ENCODE measurements at regions not wholly inside any gene's neighbourhood (a gene's known extent, or its start where the extent isn't known, plus 50 kb on each side); places are given as distances from the start of the nearest gene placed in this dataset.
"Not testable (repeated sequence)": the region's sequence is repeated elsewhere in the genome, so short reads cannot be mapped to it uniquely, and the experiment has no call there.

DNA sequence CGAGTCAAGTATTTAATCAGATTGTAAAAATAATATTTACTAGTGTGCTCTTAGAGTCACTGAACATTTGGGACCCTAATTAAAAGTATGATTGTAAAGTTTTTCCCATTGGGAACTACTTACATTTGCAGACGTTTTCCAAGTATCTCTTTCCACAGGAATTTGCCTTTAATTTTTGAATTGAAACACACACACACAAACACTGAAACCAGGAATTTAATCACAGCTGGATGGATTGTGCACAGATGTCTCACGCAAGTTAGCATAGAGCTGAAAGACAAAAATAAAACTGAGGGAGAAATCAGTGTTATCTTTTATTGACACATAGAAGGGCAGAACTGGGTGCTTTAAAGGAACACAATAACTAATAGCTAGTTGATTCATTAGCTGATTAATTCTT lies 230.7 kb downstream of the RND3 start:
- H3K4me1 ChIP-seq (ENCODE audit: insufficient read depth, low read length) = peaks cover 6% of the 10 kb centered on the region
- intact Hi-C loops (cut with micrococcal nuclease) = no loop called here
- no peaks in the 10 kb centered on the region for H3F3A ChIP-seq (ENCODE audit: low read length, unreplicated experiment)
- H3K4me3 ChIP-seq (ENCODE audit: low read length) = no peak overlapping the region
- H3K9me2 ChIP-seq (replicated peaks; ENCODE audit: low read length) = no peaks in the 10 kb centered on the region
- TF ChIP-seq, protein P1, sequence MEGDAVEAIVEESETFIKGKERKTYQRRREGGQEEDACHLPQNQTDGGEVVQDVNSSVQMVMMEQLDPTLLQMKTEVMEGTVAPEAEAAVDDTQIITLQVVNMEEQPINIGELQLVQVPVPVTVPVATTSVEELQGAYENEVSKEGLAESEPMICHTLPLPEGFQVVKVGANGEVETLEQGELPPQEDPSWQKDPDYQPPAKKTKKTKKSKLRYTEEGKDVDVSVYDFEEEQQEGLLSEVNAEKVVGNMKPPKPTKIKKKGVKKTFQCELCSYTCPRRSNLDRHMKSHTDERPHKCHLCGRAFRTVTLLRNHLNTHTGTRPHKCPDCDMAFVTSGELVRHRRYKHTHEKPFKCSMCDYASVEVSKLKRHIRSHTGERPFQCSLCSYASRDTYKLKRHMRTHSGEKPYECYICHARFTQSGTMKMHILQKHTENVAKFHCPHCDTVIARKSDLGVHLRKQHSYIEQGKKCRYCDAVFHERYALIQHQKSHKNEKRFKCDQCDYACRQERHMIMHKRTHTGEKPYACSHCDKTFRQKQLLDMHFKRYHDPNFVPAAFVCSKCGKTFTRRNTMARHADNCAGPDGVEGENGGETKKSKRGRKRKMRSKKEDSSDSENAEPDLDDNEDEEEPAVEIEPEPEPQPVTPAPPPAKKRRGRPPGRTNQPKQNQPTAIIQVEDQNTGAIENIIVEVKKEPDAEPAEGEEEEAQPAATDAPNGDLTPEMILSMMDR (conservative IDR thresholded peaks at IDR 0.05; ENCODE audit: low read depth, low read length) = no peak
- TF ChIP-seq EZH2phosphoT487 (IDR thresholded peaks at IDR 0.05; ENCODE audit: borderline replicate concordance, low read length) (no peak), EZH2 (IDR thresholded peaks at IDR 0.05; ENCODE audit: low read length, unreplicated experiment) (no peak)
- CTCF ChIA-PET = no interaction called here
- no TSS peak for BruUV-seq (replicated peaks)
- no peak overlapping the region for H3K9ac ChIP-seq (ENCODE audit: low read length)
- H3K27me3 ChIP-seq (ENCODE audit: low read length) = no peaks in the 10 kb centered on the region
- no peak overlapping the region for H2AFZ ChIP-seq (ENCODE audit: low read length)
- ATAC-seq = no peak
- no peak overlapping the region for H3K27ac ChIP-seq (ENCODE audit: low read length)
- H3K4me2 ChIP-seq (ENCODE audit: low read length) = no peak overlapping the region
- POLR2A ChIA-PET (ENCODE audit: unreplicated experiment) = no interaction called here
- no peaks in the 10 kb centered on the region for H3K79me2 ChIP-seq (ENCODE audit: low read length)
- no peaks in the 10 kb centered on the region for H3K36me3 ChIP-seq (ENCODE audit: low read depth, low read length)
- H4K20me1 ChIP-seq (ENCODE audit: low read length) = no peaks in the 10 kb centered on the region
- H3K9me3 ChIP-seq (ENCODE audit: low read length) = no peaks in the 10 kb centered on the region
- DNase-seq = no peak

GRCh38 chr2:150255528-150255927 lies 231.9 kb downstream of the RND3 start:
- H4K20me1 ChIP-seq (ENCODE audit: low read length) = no peaks in the 10 kb centered on the region
- no peaks in the 10 kb centered on the region for H3K9me3 ChIP-seq (ENCODE audit: low read length)
- peak; percentile 57 for DNase-seq
- H3K79me2 ChIP-seq (ENCODE audit: low read length) = no peaks in the 10 kb centered on the region
- no peak overlapping the region for H3K4me3 ChIP-seq (ENCODE audit: low read length)
- H3K4me2 ChIP-seq (ENCODE audit: low read length) = no peak overlapping the region
- H3K27me3 ChIP-seq (ENCODE audit: low read length) = no peaks in the 10 kb centered on the region
- no peak overlapping the region for H2AFZ ChIP-seq (ENCODE audit: low read length)
- intact Hi-C loops (cut with micrococcal nuclease) = no loop called here
- TF ChIP-seq EZH2 (IDR thresholded peaks at IDR 0.05; ENCODE audit: low read length, unreplicated experiment) (no peak), EZH2phosphoT487 (IDR thresholded peaks at IDR 0.05; ENCODE audit: borderline replicate concordance, low read length) (no peak)
- TF ChIP-seq, protein P1 (conservative IDR thresholded peaks at IDR 0.05; ENCODE audit: low read depth, low read length) = no peak
- POLR2A ChIA-PET (ENCODE audit: unreplicated experiment) = no interaction called here
- no peak overlapping the region for H3K9ac ChIP-seq (ENCODE audit: low read length)
- CTCF ChIA-PET = no interaction called here
- ATAC-seq = peak; percentile 33; the same call in 1 of the 2 replicates
- no peaks in the 10 kb centered on the region for H3K36me3 ChIP-seq (ENCODE audit: low read depth, low read length)
- H3F3A ChIP-seq (ENCODE audit: low read length, unreplicated experiment) = no peaks in the 10 kb centered on the region
- no TSS peak for BruUV-seq (replicated peaks)
- H3K27ac ChIP-seq (ENCODE audit: low read length) = no peak overlapping the region
- peaks cover 6% of the 10 kb centered on the region for H3K4me1 ChIP-seq (ENCODE audit: insufficient read depth, low read length)
- 0 out of 2 replicates have a peak, but pooled peaks cover 5% of the 10 kb centered on the region for H3K9me2 ChIP-seq (replicated peaks; ENCODE audit: low read length)

GRCh38 chr2:150249735-150250134 lies 237.7 kb downstream of the RND3 start:
- H3K36me3 ChIP-seq (ENCODE audit: low read depth, low read length); H3K79me2 ChIP-seq (ENCODE audit: low read length); H4K20me1 ChIP-seq (ENCODE audit: low read length); H3K9ac ChIP-seq (ENCODE audit: low read length); CTCF ChIA-PET; H3K27me3 ChIP-seq (ENCODE audit: low read length); H3K4me1 ChIP-seq (ENCODE audit: insufficient read depth, low read length); ATAC-seq; POLR2A ChIA-PET (ENCODE audit: unreplicated experiment); H3K4me2 ChIP-seq (ENCODE audit: low read length); H2AFZ ChIP-seq (ENCODE audit: low read length); BruUV-seq (replicated peaks); H3K9me3 ChIP-seq (ENCODE audit: low read length); H3K27ac ChIP-seq (ENCODE audit: low read length); DNase-seq; H3K9me2 ChIP-seq (replicated peaks; ENCODE audit: low read length); H3K4me3 ChIP-seq (ENCODE audit: low read length); H3F3A ChIP-seq (ENCODE audit: low read length, unreplicated experiment); intact Hi-C loops (cut with micrococcal nuclease): not testable (repeated sequence)

Measured in PC-3 (cell line).